ENCODE measurements at regions not wholly inside any gene's neighbourhood (a gene's known extent, or its start where the extent isn't known, plus 50 kb on each side); places are given as distances from the start of the nearest gene placed in this dataset.

DNA sequence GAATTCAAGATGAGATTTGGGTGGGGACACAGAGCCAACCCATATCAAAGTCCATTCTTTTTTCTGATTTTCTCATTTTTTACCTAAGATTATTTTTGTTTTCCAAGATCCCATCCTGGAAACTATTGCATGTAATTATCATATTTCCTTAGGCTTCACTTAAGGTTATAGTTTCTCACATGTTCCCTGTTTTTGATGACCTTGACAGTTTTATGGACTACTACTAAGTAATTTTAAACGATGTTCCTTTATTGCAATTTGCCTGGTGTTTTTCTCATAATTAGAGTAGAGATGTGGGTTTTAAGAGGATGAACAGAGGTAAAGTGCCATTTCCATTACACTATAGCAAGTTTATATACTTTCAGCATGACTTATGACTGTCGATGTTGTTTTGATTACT, 795.1 kb downstream of the FAT4 start:
- TF ChIP-seq SUZ12 (IDR thresholded peaks at IDR 0.05; ENCODE audit: extremely low read depth, insufficient read depth, insufficient read length) = no peak
- no peak for TF ChIP-seq YY1 (IDR thresholded peaks at IDR 0.05; ENCODE audit: insufficient read depth, insufficient read length)
- TF ChIP-seq ZNF274 (IDR thresholded peaks at IDR 0.05; ENCODE audit: low read depth, low read length) = no peak
